Activated CD4-positive, alpha-beta T cell treated with anti-CD3 and anti-CD28 coated beads, Interleukin-2, amount 10 ng/mL, durations not matched to agents 7 days and 5 days (primary cell): ENCODE measurements at regions not wholly inside any gene's neighbourhood (a gene's known extent, or its start where the extent isn't known, plus 50 kb on each side); places are given as distances from the start of the nearest gene placed in this dataset.
"Not testable (repeated sequence)": the region's sequence is repeated elsewhere in the genome, so short reads cannot be mapped to it uniquely, and the experiment has no call there.

Experiments
- CTCF ChIA-PET: fragments of 350-600 bp; sonication (Branson Sonifier 250); formaldehyde crosslinking; loops from one replicate; lab custom pipeline; 2021; ENCODE audit warnings: antibody characterized with exemption; lab: Charles Lee
- POLR2A ChIA-PET: fragments of 350-600 bp; sonication (Branson Sonifier 250); formaldehyde crosslinking; loops from one replicate; lab custom pipeline; 2021; ENCODE audit warnings: antibody characterized with exemption; lab: Charles Lee
- DNase-seq: peaks from one replicate; pipeline ENCODE4 v3.0.0-alpha.2; 2020
- H3K27ac Mint-ChIP-seq: one replicate; pipeline ENCODE4 v1.8.0; 2021; ENCODE audit warnings: mild to moderate bottlenecking, moderate library complexity, mixed read lengths
- H3K27me3 Mint-ChIP-seq: one replicate; pipeline ENCODE4 v1.8.0; 2021; ENCODE audit warnings: mixed read lengths
- H3K36me3 Mint-ChIP-seq: one replicate; pipeline ENCODE4 v1.8.0; 2021; ENCODE audit warnings: low read depth, mixed read lengths
- H3K4me1 Mint-ChIP-seq: one replicate; pipeline ENCODE4 v1.8.0; 2021; ENCODE audit warnings: mixed read lengths
- H3K4me3 Mint-ChIP-seq: one replicate; pipeline ENCODE4 v1.8.0; 2021; ENCODE audit warnings: mild to moderate bottlenecking, moderate library complexity, mixed read lengths
- H3K9me3 Mint-ChIP-seq: one replicate; pipeline ENCODE4 v1.8.0; 2021; ENCODE audit warnings: mixed read lengths

GRCh38 chrX:143455046-143455445, 62.2 kb downstream of the SPANXN3 start:
- CTCF ChIA-PET, result no interaction called here
- Mint-ChIP-seq H3K27ac (no peak overlapping the region), H3K4me1 (no peaks in the 10 kb centered on the region), H3K9me3 (peaks cover 3% of the 10 kb centered on the region), H3K36me3 (no peaks in the 10 kb centered on the region), H3K27me3 (no peaks in the 10 kb centered on the region), H3K4me3 (no peak overlapping the region)
- POLR2A ChIA-PET, result no interaction called here
- DNase-seq, result no peak

GRCh38 chrX:143437439-143437838, 79.8 kb downstream of the SPANXN3 start:
- no peak overlapping the region for H3K4me3 Mint-ChIP-seq
- no peak for DNase-seq
- POLR2A ChIA-PET, result no interaction called here
- H3K27me3 Mint-ChIP-seq, result no peaks in the 10 kb centered on the region
- no peaks in the 10 kb centered on the region for H3K4me1 Mint-ChIP-seq
- H3K36me3 Mint-ChIP-seq, result no peaks in the 10 kb centered on the region
- no peak overlapping the region for H3K27ac Mint-ChIP-seq
- CTCF ChIA-PET, result no interaction called here
- H3K9me3 Mint-ChIP-seq, result no peaks in the 10 kb centered on the region

GRCh38 chrX:143435916-143436315, 81.4 kb downstream of the SPANXN3 start:
- no peak for DNase-seq
- H3K36me3 Mint-ChIP-seq, result no peaks in the 10 kb centered on the region
- ChIA-PET CTCF (no interaction called here), POLR2A (no interaction called here)
- H3K4me3 Mint-ChIP-seq, result no peak overlapping the region
- no peak overlapping the region for H3K27ac Mint-ChIP-seq
- no peaks in the 10 kb centered on the region for H3K4me1 Mint-ChIP-seq
- H3K27me3 Mint-ChIP-seq, result no peaks in the 10 kb centered on the region
- H3K9me3 Mint-ChIP-seq, result no peaks in the 10 kb centered on the region

- Mint-ChIP-seq H3K27me3 (no peaks in the 10 kb centered on the region), H3K36me3 (no peaks in the 10 kb centered on the region), H3K4me1 (no peaks in the 10 kb centered on the region), H3K4me3 (no peak overlapping the region), H3K27ac (no peak overlapping the region), H3K9me3 (no peaks in the 10 kb centered on the region)
- POLR2A ChIA-PET, result no interaction called here
- DNase-seq, result no peak
- CTCF ChIA-PET, result no interaction called here
These were observed 87.5 kb downstream of the SPANXN3 start for GRCh38 chrX:143429811-143430210.

GRCh38 chrX:143429131-143429530, 88.1 kb downstream of the SPANXN3 start:
- no peak overlapping the region for H3K27ac Mint-ChIP-seq
- CTCF ChIA-PET, result no interaction called here
- H3K36me3 Mint-ChIP-seq, result no peaks in the 10 kb centered on the region
- H3K4me3 Mint-ChIP-seq, result no peak overlapping the region
- no peaks in the 10 kb centered on the region for H3K9me3 Mint-ChIP-seq
- H3K4me1 Mint-ChIP-seq, result no peaks in the 10 kb centered on the region
- POLR2A ChIA-PET, result no interaction called here
- no peaks in the 10 kb centered on the region for H3K27me3 Mint-ChIP-seq
- DNase-seq, result no peak

GRCh38 chrX:143401160-143401559, 116.1 kb downstream of the SPANXN3 start:
- DNase-seq, result no peak
- Mint-ChIP-seq H3K4me3 (no peak overlapping the region), H3K27me3 (no peaks in the 10 kb centered on the region), H3K36me3 (no peaks in the 10 kb centered on the region), H3K4me1 (no peaks in the 10 kb centered on the region), H3K27ac (no peak overlapping the region), H3K9me3 (no peaks in the 10 kb centered on the region)
- ChIA-PET CTCF (no interaction called here), POLR2A (no interaction called here)

- Mint-ChIP-seq H3K4me3 (no peak overlapping the region), H3K36me3 (no peaks in the 10 kb centered on the region), H3K27me3 (no peaks in the 10 kb centered on the region), H3K27ac (no peak overlapping the region), H3K4me1 (no peaks in the 10 kb centered on the region), H3K9me3 (peaks cover 4% of the 10 kb centered on the region)
- ChIA-PET POLR2A (no interaction called here), CTCF (no interaction called here)
- DNase-seq, result no peak
These were observed 138.4 kb downstream of the SPANXN3 start for GRCh38 chrX:143378851-143379250.

- Mint-ChIP-seq H3K9me3 (peaks cover 2% of the 10 kb centered on the region), H3K4me3 (no peak overlapping the region), H3K27me3 (no peaks in the 10 kb centered on the region), H3K27ac (no peak overlapping the region), H3K36me3 (no peaks in the 10 kb centered on the region), H3K4me1 (no peaks in the 10 kb centered on the region)
- POLR2A ChIA-PET, result no interaction called here
- DNase-seq, result no peak
- CTCF ChIA-PET, result no interaction called here
These were observed 153.9 kb downstream of the SPANXN3 start for GRCh38 chrX:143363419-143363818.

GRCh38 chrX:143340190-143340589, 177.1 kb downstream of the SPANXN3 start:
- Mint-ChIP-seq H3K36me3 (no peaks in the 10 kb centered on the region), H3K4me1 (no peaks in the 10 kb centered on the region), H3K27ac (no peak overlapping the region), H3K9me3 (peaks cover 4% of the 10 kb centered on the region), H3K27me3 (no peaks in the 10 kb centered on the region), H3K4me3 (no peak overlapping the region)
- DNase-seq, result no peak
- POLR2A ChIA-PET, result no interaction called here
- CTCF ChIA-PET, result no interaction called here

GRCh38 chrX:143336261-143336660, 181.0 kb downstream of the SPANXN3 start:
- no peak for DNase-seq
- H3K27ac Mint-ChIP-seq, result no peak overlapping the region
- no peaks in the 10 kb centered on the region for H3K36me3 Mint-ChIP-seq
- CTCF ChIA-PET, result no interaction called here
- peaks cover 4% of the 10 kb centered on the region for H3K9me3 Mint-ChIP-seq
- no peaks in the 10 kb centered on the region for H3K27me3 Mint-ChIP-seq
- H3K4me1 Mint-ChIP-seq, result no peaks in the 10 kb centered on the region
- no peak overlapping the region for H3K4me3 Mint-ChIP-seq
- POLR2A ChIA-PET, result no interaction called here

- no peak for DNase-seq
- H3K36me3 Mint-ChIP-seq, result no peaks in the 10 kb centered on the region
- H3K4me1 Mint-ChIP-seq, result no peaks in the 10 kb centered on the region
- no peak overlapping the region for H3K27ac Mint-ChIP-seq
- CTCF ChIA-PET, result no interaction called here
- no peak overlapping the region for H3K4me3 Mint-ChIP-seq
- peaks cover 5% of the 10 kb centered on the region for H3K9me3 Mint-ChIP-seq
- no peaks in the 10 kb centered on the region for H3K27me3 Mint-ChIP-seq
- POLR2A ChIA-PET, result no interaction called here
These were observed 197.7 kb downstream of the SPANXN3 start for GRCh38 chrX:143319526-143319925.

GRCh38 chrX:143318857-143319256, 198.4 kb downstream of the SPANXN3 start:
- DNase-seq, H3K9me3 Mint-ChIP-seq, H3K27me3 Mint-ChIP-seq, CTCF ChIA-PET, H3K36me3 Mint-ChIP-seq, POLR2A ChIA-PET, H3K4me1 Mint-ChIP-seq, H3K27ac Mint-ChIP-seq, H3K4me3 Mint-ChIP-seq: not testable (repeated sequence)

GRCh38 chrX:143306991-143307937, 210.0 kb downstream of the SPANXN3 start:
- Mint-ChIP-seq H3K4me1 (no peaks in the 10 kb centered on the region), H3K9me3 (no peaks in the 10 kb centered on the region), H3K36me3 (no peaks in the 10 kb centered on the region), H3K27ac (no peak overlapping the region), H3K4me3 (no peak overlapping the region), H3K27me3 (no peaks in the 10 kb centered on the region)
- CTCF ChIA-PET, result no interaction called here
- POLR2A ChIA-PET, result no interaction called here
- no peak for DNase-seq

- ChIA-PET CTCF (no interaction called here), POLR2A (no interaction called here)
- Mint-ChIP-seq H3K27ac (no peak overlapping the region), H3K4me3 (no peak overlapping the region), H3K9me3 (no peaks in the 10 kb centered on the region), H3K36me3 (no peaks in the 10 kb centered on the region), H3K4me1 (no peaks in the 10 kb centered on the region), H3K27me3 (no peaks in the 10 kb centered on the region)
- DNase-seq, result no peak
These were observed 212.8 kb downstream of the SPANXN3 start for GRCh38 chrX:143304518-143304917.
